ENCODE measurements at regions not wholly inside any gene's neighbourhood (a gene's known extent, or its start where the extent isn't known, plus 50 kb on each side); places are given as distances from the start of the nearest gene placed in this dataset.

DNA sequence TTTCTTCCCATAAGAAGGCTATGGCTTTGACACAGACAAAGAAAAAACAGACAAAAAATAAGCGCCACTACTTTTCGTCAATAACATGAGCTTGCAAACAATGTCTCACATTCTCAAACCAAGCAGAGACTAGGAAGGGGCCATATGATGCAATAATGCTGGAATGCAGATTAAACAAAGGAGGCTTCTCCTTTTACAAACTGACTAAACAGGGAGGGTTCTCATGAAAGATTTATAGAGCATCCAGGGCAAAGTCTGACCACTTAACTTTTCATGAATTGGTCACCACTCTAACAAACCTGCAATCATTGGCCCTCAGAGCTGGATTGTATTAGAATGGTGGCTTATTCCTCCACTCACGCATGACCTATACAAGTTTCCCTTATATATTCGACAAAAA, 663.3 kb upstream of the CHAC2 start:
- TF ChIP-seq CTCF (conservative IDR thresholded peaks at IDR 0.05): no peak
- TF ChIP-seq EZH2 (IDR thresholded peaks at IDR 0.05; ENCODE audit: low read depth): no peak

Measured in PC-9 (cell line).